IMR-90 (cell line): ENCODE measurements at regions not wholly inside any gene's neighbourhood (a gene's known extent, or its start where the extent isn't known, plus 50 kb on each side); places are given as distances from the start of the nearest gene placed in this dataset.
A peak's percentile ranks its signal among the peaks of the same experiment; 100 is the strongest.

ENCODE experiments used
- ATAC-seq: fragments of 200-7000 bp; cut with Tn5 transposase; 2 replicates; pipeline ENCODE4 v1.9.1; 2020; ENCODE audit warnings: low read depth, mild to moderate bottlenecking, moderate library complexity
- BruUV-seq: library from RNA; stranded (reverse); fragments of 400-500 nt; replicated peaks from 2 replicates; lab custom pipeline; 2021; lab: Mats Ljungman, UMichigan
- CTCF ChIA-PET: fragments of 300-600 bp; formaldehyde crosslinking; extraction: SDS; loops from one replicate; lab custom pipeline; 2021; ENCODE audit warnings: antibody characterized with exemption; lab: Yijun Ruan, JAX
- POLR2A ChIA-PET: fragments of 300-600 bp; sonication (Branson Sonifier 250); formaldehyde crosslinking; loops from one replicate; lab custom pipeline; 2022; ENCODE audit warnings: antibody characterized with exemption; ENCODE audit not compliant: unreplicated experiment; lab: Charles Lee
- DNase-seq: peaks from one replicate; pipeline ENCODE4 v3.0.0; 2013
- H2AFZ ChIP-seq: replicated peaks from 2 replicates; pipeline ENCODE3; 2013; ENCODE audit warnings: low read length, mild to moderate bottlenecking; ENCODE audit not compliant: poor library complexity
- H2AK5ac ChIP-seq: 2 replicates; pipeline ENCODE4 v1.6.1; 2013; ENCODE audit warnings: low read depth, low read length, inconsistent platforms
- H2AK9ac ChIP-seq: replicated peaks from 2 replicates; pipeline ENCODE3; 2013; ENCODE audit warnings: mild to moderate bottlenecking, low read depth, low read length, moderate library complexity; ENCODE audit not compliant: poor library complexity
- H2BK120ac ChIP-seq: 2 replicates; pipeline ENCODE4 v1.6.1; 2013; ENCODE audit warnings: low read depth, low read length, inconsistent platforms
- H2BK15ac ChIP-seq: 3 replicates; pipeline ENCODE4 v1.6.1; 2013; ENCODE audit warnings: low read depth, low read length, inconsistent platforms
- H2BK20ac ChIP-seq: 2 replicates; pipeline ENCODE4 v1.6.1; 2013; ENCODE audit warnings: low read depth, mild to moderate bottlenecking, inconsistent platforms, low read length, moderate library complexity
- H2BK5ac ChIP-seq: 2 replicates; pipeline ENCODE4 v1.6.1; 2013; ENCODE audit warnings: mild to moderate bottlenecking, low read depth, low read length, inconsistent platforms; ENCODE audit not compliant: poor library complexity, severe bottlenecking
- H3K14ac ChIP-seq: replicated peaks from 2 replicates; pipeline ENCODE4 v1.6.1; 2013; ENCODE audit warnings: low read depth, low read length, inconsistent platforms
- H3K18ac ChIP-seq: 2 replicates; pipeline ENCODE4 v1.6.1; 2013; ENCODE audit warnings: low read depth, low read length, control low read depth
- H3K23ac ChIP-seq: 2 replicates; pipeline ENCODE4 v1.6.1; 2013; ENCODE audit warnings: low read depth, low read length, inconsistent platforms
- H3K27ac ChIP-seq: 2 replicates; pipeline ENCODE4 v1.5.1; 2013; ENCODE audit warnings: mild to moderate bottlenecking, control low read depth, low read length; ENCODE audit not compliant: insufficient read depth
- H3K27me3 ChIP-seq: 2 replicates; pipeline ENCODE4 v1.6.1; 2013; ENCODE audit warnings: low read length; ENCODE audit not compliant: control insufficient read depth, insufficient read depth
- H3K36me3 ChIP-seq: 2 replicates; pipeline ENCODE4 v1.6.1; 2013; ENCODE audit warnings: low read length, mixed read lengths; ENCODE audit not compliant: control insufficient read depth, insufficient read depth
- H3K4ac ChIP-seq: 2 replicates; pipeline ENCODE4 v1.6.1; 2013; ENCODE audit warnings: low read depth, low read length, inconsistent platforms
- H3K4me1 ChIP-seq: 2 replicates; pipeline ENCODE4 v1.6.1; 2013; ENCODE audit warnings: low read length, mixed read lengths; ENCODE audit not compliant: control insufficient read depth, insufficient read depth
- H3K4me2 ChIP-seq: 2 replicates; pipeline ENCODE4 v1.6.1; 2013; ENCODE audit warnings: low read depth, mild to moderate bottlenecking, control low read depth, low read length, moderate library complexity
- H3K4me3 ChIP-seq: 2 replicates; pipeline ENCODE4 v1.5.1; 2013; ENCODE audit warnings: low read depth, mild to moderate bottlenecking, control low read depth, low read length, moderate library complexity; ENCODE audit not compliant: insufficient read depth
- H3K56ac ChIP-seq: 2 replicates; pipeline ENCODE4 v1.6.1; 2013; ENCODE audit warnings: low read length, inconsistent platforms; ENCODE audit not compliant: insufficient read depth; ENCODE audit errors: extremely low read depth
- H3K79me1 ChIP-seq, 2 experiments: 2 replicates each; pipeline ENCODE4 v1.6.1; 2013; ENCODE audit warnings: low read length in 2 of 2, inconsistent platforms in 1 of 2, low read depth in 1 of 2
- H3K9ac ChIP-seq: 2 replicates; pipeline ENCODE4 v1.6.1; 2013; ENCODE audit warnings: low read depth, low read length, control low read depth
- H3K9me1 ChIP-seq: 2 replicates; pipeline ENCODE4 v1.6.1; 2013; ENCODE audit warnings: low read length, inconsistent platforms; ENCODE audit not compliant: insufficient read depth
- H3K9me3 ChIP-seq: 2 replicates; pipeline ENCODE4 v1.6.1; 2013; ENCODE audit warnings: low read length; ENCODE audit not compliant: control insufficient read depth, insufficient read depth
- H4K20me1 ChIP-seq: 2 replicates; pipeline ENCODE4 v1.6.1; 2013; ENCODE audit warnings: low read length, inconsistent platforms; ENCODE audit not compliant: insufficient read depth
- H4K5ac ChIP-seq: 2 replicates; pipeline ENCODE4 v1.6.1; 2013; ENCODE audit warnings: mild to moderate bottlenecking, low read depth, low read length, control low read depth
- H4K8ac ChIP-seq, 2 experiments: 2 replicates each; pipeline ENCODE4 v1.6.1; 2013; ENCODE audit warnings: low read depth in 2 of 2, low read length in 2 of 2, control low read depth in 1 of 2, inconsistent platforms in 1 of 2
- H4K91ac ChIP-seq: 2 replicates; pipeline ENCODE4 v1.6.1; 2013; ENCODE audit warnings: low read depth, low read length, inconsistent platforms; ENCODE audit not compliant: insufficient read depth
- FOS ChIP-seq: fragments of 150-350 bp; IDR thresholded peaks from 2 replicates; pipeline ENCODE4 v1.6.1; 2016; ENCODE audit warnings: low read depth, low read length
- NFE2L2 ChIP-seq: fragments of 150-350 bp; IDR thresholded peaks from 2 replicates; pipeline ENCODE4 v1.6.1; 2016; ENCODE audit warnings: low read depth, mild to moderate bottlenecking, low read length
- RFX5 ChIP-seq: IDR thresholded peaks from 2 replicates; pipeline ENCODE4 v1.8.0; 2012; ENCODE audit warnings: low read depth, mild to moderate bottlenecking, low read length, moderate library complexity
- WGBS, 2 experiments: methylation state at CpG; one replicate each; pipeline versions ENCODE4 v1.1.5 to v1.1.7; 2013; ENCODE audit warnings: missing lambda C conversion rate in 2 of 2; ENCODE audit not compliant: insufficient read length in 1 of 2; ENCODE audit errors: extremely low coverage in 2 of 2; 5-methylcytosine and 5-hydroxymethylcytosine counted together
- dilution Hi-C: fragments of 300-500 bp; cut with HindIII; formaldehyde crosslinking; loops from one replicate; pipeline ENCODE4 v1.14.3; 2018; ENCODE audit warnings: low sequenced_read_pairs; ENCODE audit not compliant: unreplicated experiment
- in situ Hi-C: fragments of 300-500 bp; cut with MboI; formaldehyde crosslinking; loops from 3 replicates; pipeline ENCODE4 v1.14.3; 2019; ENCODE audit warnings: low sequenced_read_pairs, inconsistent platforms, mixed read lengths
- intact Hi-C: fragments of 100-400 bp; cut with micrococcal nuclease; formaldehyde crosslinking; loops from 2 replicates; pipeline ENCODE4 v1.10.0; 2022

- TF ChIP-seq FOS (0 out of 2 replicates have a peak, but pooled peaks have one; percentile 2), RFX5 (no peak), NFE2L2 (no peak)
- Histone ChIP-seq H3K9me1 (no peaks in the 10 kb centered on the region; the same call in 1 of the 2 replicates), H3K27ac (no peak overlapping the region), H3K9ac (no peak overlapping the region), H3K79me1 (no peaks in the 10 kb centered on the region), H2AK5ac (no peak overlapping the region), H3K4ac (peak overlapping the region; percentile 45; the same call in 1 of the 2 replicates), H2BK5ac (no peak overlapping the region), H4K8ac (no peak overlapping the region), H3K4me1 (peaks cover 11% of the 10 kb centered on the region), H3K14ac (peak overlapping the region; percentile 73; the same call in 1 of the 2 replicates), H3K56ac (no peak overlapping the region), H2BK120ac (peak overlapping the region; percentile 67; the same call in 1 of the 2 replicates), H4K5ac (no peak overlapping the region; the same call in 1 of the 2 replicates), H4K20me1 (no peaks in the 10 kb centered on the region), H3K4me3 (no peak overlapping the region), H2BK15ac (no peak overlapping the region), H3K27me3 (peaks cover 3% of the 10 kb centered on the region), H3K36me3 (no peaks in the 10 kb centered on the region), H2AK9ac (no peak overlapping the region), H2AFZ (peak overlapping the region; percentile 44), H3K18ac (no peak overlapping the region), H3K4me2 (peak overlapping the region; percentile 25), H3K23ac (peak overlapping the region; percentile 59; the same call in 1 of the 2 replicates), H2BK20ac (peak overlapping the region; percentile 44; the same call in 1 of the 2 replicates), H4K91ac (peak overlapping the region; percentile 20; the same call in 1 of the 2 replicates), H3K9me3 (no peaks in the 10 kb centered on the region)
- CTCF ChIA-PET: interaction anchor here (0.6 kb wide), 1 partner anchor 612 kb away, joined by 3 read pairs; no protein-coding TSS in a partner anchor
- POLR2A ChIA-PET: interaction anchor here (0.6 kb wide), 1 partner anchor 20 kb away, joined by 3 read pairs; no protein-coding TSS in a partner anchor
- dilution Hi-C loops: no loop called here
- DNase-seq (peak; percentile 39), ATAC-seq (peak; percentile 67)
- BruUV-seq: no TSS peak
- intact Hi-C loops: no loop called here
- in situ Hi-C loops: no loop called here
- 40% methylated on average over 1 of the region's 7 CpGs; no CpG with 5 or more reads in 1 of the 2 experiments for WGBS, 2 experiments
These were observed 73.7 kb upstream of the FOXF1 start for GRCh38 chr16:86436466-86437185.
